Mucosa of stomach (tissue), 1 donor: ENCODE measurements at regions not wholly inside any gene's neighbourhood (a gene's known extent, or its start where the extent isn't known, plus 50 kb on each side); places are given as distances from the start of the nearest gene placed in this dataset.

ENCODE experiments used
- H3K27me3 ChIP-seq: one replicate; pipeline ENCODE4 v1.7.0; 2013; ENCODE audit warnings: mild to moderate bottlenecking, low read length; ENCODE audit not compliant: control insufficient read depth, insufficient read depth
- H3K36me3 ChIP-seq: one replicate; pipeline ENCODE4 v1.7.0; 2013; ENCODE audit warnings: low read length; ENCODE audit not compliant: control insufficient read depth, insufficient read depth
- H3K4me1 ChIP-seq: one replicate; pipeline ENCODE4 v1.7.0; 2013; ENCODE audit warnings: mild to moderate bottlenecking, low read length; ENCODE audit not compliant: control insufficient read depth, insufficient read depth
- H3K4me3 ChIP-seq: one replicate; pipeline ENCODE4 v1.7.0; 2013; ENCODE audit warnings: low read length
- H3K9ac ChIP-seq: one replicate; pipeline ENCODE4 v1.7.0; 2013; ENCODE audit warnings: mild to moderate bottlenecking, low read length, moderate library complexity
- H3K9me3 ChIP-seq: one replicate; pipeline ENCODE4 v1.7.0; 2013; ENCODE audit warnings: mild to moderate bottlenecking, low read length, moderate library complexity; ENCODE audit not compliant: control insufficient read depth
- donor health status: Pancreatic carcinoma.

GRCh38 chr18:72342933-72343332 lies 201.2 kb downstream of the CBLN2 start:
- Histone ChIP-seq H3K9me3 (no peaks in the 10 kb centered on the region), H3K36me3 (no peaks in the 10 kb centered on the region), H3K27me3 (no peaks in the 10 kb centered on the region), H3K9ac (no peak overlapping the region), H3K4me1 (no peaks in the 10 kb centered on the region), H3K4me3 (no peak overlapping the region)

- no peak overlapping the region for H3K4me3 ChIP-seq
- no peaks in the 10 kb centered on the region for H3K9me3 ChIP-seq
- H3K4me1 ChIP-seq, result no peaks in the 10 kb centered on the region
- H3K36me3 ChIP-seq, result no peaks in the 10 kb centered on the region
- H3K9ac ChIP-seq, result no peak overlapping the region
- no peaks in the 10 kb centered on the region for H3K27me3 ChIP-seq
Observed at GRCh38 chr18:72339976-72340375, 204.2 kb downstream of the CBLN2 start.

GRCh38 chr18:72336786-72337185 lies 207.4 kb downstream of the CBLN2 start:
- Histone ChIP-seq H3K27me3 (no peaks in the 10 kb centered on the region), H3K4me3 (no peak overlapping the region), H3K9ac (no peak overlapping the region), H3K36me3 (no peaks in the 10 kb centered on the region), H3K9me3 (no peaks in the 10 kb centered on the region), H3K4me1 (no peaks in the 10 kb centered on the region)

- no peaks in the 10 kb centered on the region for H3K4me1 ChIP-seq
- H3K9ac ChIP-seq, result no peak overlapping the region
- no peak overlapping the region for H3K4me3 ChIP-seq
- no peaks in the 10 kb centered on the region for H3K27me3 ChIP-seq
- H3K36me3 ChIP-seq, result no peaks in the 10 kb centered on the region
- H3K9me3 ChIP-seq, result no peaks in the 10 kb centered on the region
Observed at GRCh38 chr18:72329533-72329932, 214.6 kb downstream of the CBLN2 start.

- H3K4me3 ChIP-seq, result no peak overlapping the region
- H3K9me3 ChIP-seq, result no peaks in the 10 kb centered on the region
- H3K36me3 ChIP-seq, result no peaks in the 10 kb centered on the region
- H3K4me1 ChIP-seq, result no peaks in the 10 kb centered on the region
- H3K9ac ChIP-seq, result no peak overlapping the region
- no peaks in the 10 kb centered on the region for H3K27me3 ChIP-seq
Observed at GRCh38 chr18:72325307-72325706, 218.8 kb downstream of the CBLN2 start.

GRCh38 chr18:72324677-72325076 lies 219.5 kb downstream of the CBLN2 start:
- Histone ChIP-seq H3K9ac (no peak overlapping the region), H3K4me3 (no peak overlapping the region), H3K9me3 (no peaks in the 10 kb centered on the region), H3K27me3 (no peaks in the 10 kb centered on the region), H3K36me3 (no peaks in the 10 kb centered on the region), H3K4me1 (no peaks in the 10 kb centered on the region)

- Histone ChIP-seq H3K4me1 (no peaks in the 10 kb centered on the region), H3K27me3 (no peaks in the 10 kb centered on the region), H3K9me3 (no peaks in the 10 kb centered on the region), H3K36me3 (no peaks in the 10 kb centered on the region), H3K9ac (no peak overlapping the region), H3K4me3 (no peak overlapping the region)
Observed at GRCh38 chr18:72316497-72316896, 227.6 kb downstream of the CBLN2 start.

- Histone ChIP-seq H3K4me3 (no peak overlapping the region), H3K36me3 (no peaks in the 10 kb centered on the region), H3K9me3 (no peaks in the 10 kb centered on the region), H3K9ac (no peak overlapping the region), H3K4me1 (no peaks in the 10 kb centered on the region), H3K27me3 (no peaks in the 10 kb centered on the region)
Observed at GRCh38 chr18:72283148-72283925, 260.8 kb downstream of the CBLN2 start.

- H3K36me3 ChIP-seq, result no peaks in the 10 kb centered on the region
- H3K9ac ChIP-seq, result no peak overlapping the region
- H3K4me3 ChIP-seq, result no peak overlapping the region
- no peaks in the 10 kb centered on the region for H3K9me3 ChIP-seq
- H3K27me3 ChIP-seq, result no peaks in the 10 kb centered on the region
- H3K4me1 ChIP-seq, result no peaks in the 10 kb centered on the region
Observed at GRCh38 chr18:72273025-72273424, 271.1 kb downstream of the CBLN2 start.

GRCh38 chr18:72261590-72261989 lies 282.6 kb downstream of the CBLN2 start:
- Histone ChIP-seq H3K36me3 (no peaks in the 10 kb centered on the region), H3K27me3 (no peaks in the 10 kb centered on the region), H3K4me1 (no peaks in the 10 kb centered on the region), H3K4me3 (no peak overlapping the region), H3K9ac (no peak overlapping the region), H3K9me3 (no peaks in the 10 kb centered on the region)

GRCh38 chr18:72246076-72246475 lies 298.1 kb downstream of the CBLN2 start:
- Histone ChIP-seq H3K9me3 (no peaks in the 10 kb centered on the region), H3K27me3 (no peaks in the 10 kb centered on the region), H3K4me3 (no peak overlapping the region), H3K9ac (no peak overlapping the region), H3K4me1 (no peaks in the 10 kb centered on the region), H3K36me3 (no peaks in the 10 kb centered on the region)

GRCh38 chr18:72235422-72235821 lies 308.7 kb downstream of the CBLN2 start:
- H3K9me3 ChIP-seq, result no peaks in the 10 kb centered on the region
- H3K9ac ChIP-seq, result no peak overlapping the region

GRCh38 chr18:72233106-72233505 lies 311.0 kb downstream of the CBLN2 start:
- Histone ChIP-seq H3K4me3 (no peak overlapping the region), H3K4me1 (no peaks in the 10 kb centered on the region), H3K9me3 (no peaks in the 10 kb centered on the region), H3K36me3 (no peaks in the 10 kb centered on the region), H3K27me3 (no peaks in the 10 kb centered on the region), H3K9ac (no peak overlapping the region)

More at GRCh38 chr18:72235422-72235821, 308.7 kb downstream of the CBLN2 start:
- Histone ChIP-seq H3K36me3 (no peaks in the 10 kb centered on the region), H3K4me1 (no peaks in the 10 kb centered on the region), H3K4me3 (no peak overlapping the region), H3K27me3 (no peaks in the 10 kb centered on the region)
